HepG2 (cell line): ENCODE measurements at regions not wholly inside any gene's neighbourhood (a gene's known extent, or its start where the extent isn't known, plus 50 kb on each side); places are given as distances from the start of the nearest gene placed in this dataset.

Source experiments
- ATF2 ChIP-seq: sonication (generic); formaldehyde crosslinking; IDR thresholded peaks from 2 replicates; pipeline ENCODE4 v1.4.0; 2020; ENCODE audit warnings: missing genetic modification reagents
- BRCA1 ChIP-seq: sonication (generic); formaldehyde crosslinking; IDR thresholded peaks from 2 replicates; pipeline ENCODE4 v1.4.0; 2020; ENCODE audit warnings: missing genetic modification reagents
- CTCF ChIP-seq: sonication (generic); formaldehyde crosslinking; IDR thresholded peaks from 2 replicates; pipeline ENCODE4 v1.5.0; 2020; ENCODE audit warnings: mild to moderate bottlenecking, missing genetic modification reagents, moderate library complexity
- DRAP1 ChIP-seq: IDR thresholded peaks from 2 replicates; pipeline ENCODE4 v1.6.1; 2016; ENCODE audit warnings: missing genetic modification reagents, missing compliant biosample characterization
- FOSL2 ChIP-seq: sonication (generic); formaldehyde crosslinking; IDR thresholded peaks from 2 replicates; pipeline ENCODE4 v1.4.0; 2020; ENCODE audit warnings: missing genetic modification reagents
- ZBTB42 ChIP-seq: sonication (generic); formaldehyde crosslinking; IDR thresholded peaks from 2 replicates; pipeline ENCODE4 v1.5.0; 2020; ENCODE audit warnings: mild to moderate bottlenecking, missing genetic modification reagents
- ZNF33B ChIP-seq: sonication (generic); formaldehyde crosslinking; IDR thresholded peaks from 2 replicates; pipeline ENCODE4 v1.5.1; 2020; ENCODE audit warnings: mild to moderate bottlenecking, missing genetic modification reagents
- ZNF7 ChIP-seq: IDR thresholded peaks from 2 replicates; pipeline ENCODE4 v1.6.1; 2016; ENCODE audit warnings: missing biosample characterization, missing genetic modification reagents
- TF ChIP-seq, protein P1 (sequence below): sonication (generic); formaldehyde crosslinking; IDR thresholded peaks from 2 replicates; pipeline ENCODE4 v1.8.0; 2022; ENCODE audit warnings: mild to moderate bottlenecking, missing genetic modification reagents, moderate library complexity

DNA sequence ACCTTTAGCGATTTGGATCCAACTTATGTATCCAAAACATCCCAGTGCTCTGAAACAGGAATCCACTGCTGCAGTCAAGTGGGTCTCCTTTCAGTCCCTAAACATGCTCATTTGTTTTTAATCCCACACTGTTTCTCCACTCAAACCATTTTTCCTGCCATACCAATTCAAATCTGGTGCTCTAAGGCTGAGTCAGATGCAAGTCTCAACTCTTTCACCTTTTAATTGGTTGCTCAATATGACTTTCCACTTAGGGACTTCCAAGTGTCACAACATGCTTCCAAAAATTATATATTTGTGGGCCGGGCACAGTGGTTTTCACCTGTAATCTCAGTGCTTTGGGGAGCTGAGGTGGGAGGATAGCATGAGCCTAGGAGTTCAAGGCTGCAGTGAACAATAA is 113.4 kb upstream of the TANK start:
- no peak for TF ChIP-seq ZBTB42 (CRISPR knock-in tag)
- no peak for TF ChIP-seq FOSL2 (CRISPR knock-in tag)
- no peak for TF ChIP-seq CTCF (CRISPR knock-in tag)
- TF ChIP-seq ATF2 (CRISPR knock-in tag): no peak
- no peak for TF ChIP-seq ZNF33B (CRISPR knock-in tag)
- TF ChIP-seq ZNF7: no peak
- TF ChIP-seq DRAP1: no peak
- TF ChIP-seq, protein P1, sequence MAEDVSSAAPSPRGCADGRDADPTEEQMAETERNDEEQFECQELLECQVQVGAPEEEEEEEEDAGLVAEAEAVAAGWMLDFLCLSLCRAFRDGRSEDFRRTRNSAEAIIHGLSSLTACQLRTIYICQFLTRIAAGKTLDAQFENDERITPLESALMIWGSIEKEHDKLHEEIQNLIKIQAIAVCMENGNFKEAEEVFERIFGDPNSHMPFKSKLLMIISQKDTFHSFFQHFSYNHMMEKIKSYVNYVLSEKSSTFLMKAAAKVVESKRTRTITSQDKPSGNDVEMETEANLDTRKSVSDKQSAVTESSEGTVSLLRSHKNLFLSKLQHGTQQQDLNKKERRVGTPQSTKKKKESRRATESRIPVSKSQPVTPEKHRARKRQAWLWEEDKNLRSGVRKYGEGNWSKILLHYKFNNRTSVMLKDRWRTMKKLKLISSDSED: no peak
- TF ChIP-seq BRCA1 (CRISPR knock-in tag): no peak
